Hepatocyte (in vitro differentiated cells): ENCODE measurements at regions not wholly inside any gene's neighbourhood (a gene's known extent, or its start where the extent isn't known, plus 50 kb on each side); places are given as distances from the start of the nearest gene placed in this dataset.

Experiments used
- CTCF ChIP-seq: fragments of 200-600 bp; sonication (generic); IDR thresholded peaks from 2 replicates; pipeline ENCODE4 v1.5.1; 2016; ENCODE audit warnings: antibody characterized with exemption, mild to moderate bottlenecking; ENCODE audit not compliant: poor library complexity
- EZH2 ChIP-seq: fragments of 200-600 bp; sonication (generic); IDR thresholded peaks from 2 replicates; pipeline ENCODE4 v1.6.1; 2016; ENCODE audit warnings: antibody characterized with exemption, mild to moderate bottlenecking, borderline replicate concordance
- EZH2phosphoT487 ChIP-seq: fragments of 200-600 bp; sonication (generic); IDR thresholded peaks from one replicate; pipeline ENCODE4 v1.6.1; 2018; ENCODE audit warnings: antibody characterized with exemption, mild to moderate bottlenecking, low read depth, moderate library complexity; ENCODE audit not compliant: unreplicated experiment, severe bottlenecking

GRCh38 chr2:41954304-41955291 is 93.2 kb upstream of the PKDCC start:
- TF ChIP-seq CTCF (no peak), EZH2 (no peak), EZH2phosphoT487 (no peak)
